ENCODE measurements at regions not wholly inside any gene's neighbourhood (a gene's known extent, or its start where the extent isn't known, plus 50 kb on each side); places are given as distances from the start of the nearest gene placed in this dataset.

- no peaks in the 10 kb centered on the region for H3K4me1 ChIP-seq (ENCODE audit: control insufficient read depth, low read length)
- no peak for TF ChIP-seq EZH2phosphoT487 (IDR thresholded peaks at IDR 0.05; ENCODE audit: borderline replicate concordance, low read length)
- no peak for TF ChIP-seq CTCF (IDR thresholded peaks at IDR 0.05; ENCODE audit: low read depth, low read length, poor library complexity, severe bottlenecking)
- H4K20me1 ChIP-seq (ENCODE audit: control insufficient read depth, insufficient read depth, low read depth, low read length): no peaks in the 10 kb centered on the region
Observed at GRCh38 chr16:66152823-66153393, 213.6 kb upstream of the CDH5 start.

DNA sequence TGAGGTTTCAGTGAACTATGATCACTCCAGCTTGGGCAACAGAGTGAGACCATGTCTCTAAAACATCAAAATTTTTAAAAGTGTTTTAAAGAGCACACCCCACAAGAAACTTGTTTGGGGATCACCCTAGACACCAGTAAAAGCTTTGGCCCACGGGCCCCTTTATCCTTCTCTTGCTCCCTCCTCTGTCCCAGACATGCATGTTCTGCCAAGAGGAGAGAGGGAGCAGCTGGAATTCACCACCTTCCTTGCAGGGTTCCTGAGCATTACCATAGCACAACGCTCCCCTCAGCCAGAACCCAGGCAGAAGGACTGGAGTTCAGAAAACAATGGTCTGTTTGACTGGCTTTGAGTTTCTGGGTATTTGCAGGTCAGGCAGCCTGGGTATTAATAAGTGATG lies 214.3 kb upstream of the CDH5 start:
- H4K20me1 ChIP-seq (ENCODE audit: control insufficient read depth, insufficient read depth, low read depth, low read length): no peaks in the 10 kb centered on the region
- no peaks in the 10 kb centered on the region for H3K4me1 ChIP-seq (ENCODE audit: control insufficient read depth, low read length)
- H3K9me2 ChIP-seq (replicated peaks; ENCODE audit: control insufficient read depth, low read length): no peaks in the 10 kb centered on the region
- no peaks in the 10 kb centered on the region for H3K36me3 ChIP-seq (ENCODE audit: control insufficient read depth, low read length)
- H3K9me3 ChIP-seq (ENCODE audit: control insufficient read depth, insufficient read depth, low read length): no peaks in the 10 kb centered on the region
- no peak overlapping the region for H3K27ac ChIP-seq (ENCODE audit: low read depth, low read length)
- H3F3A ChIP-seq (ENCODE audit: control insufficient read depth, insufficient read depth): no peaks in the 10 kb centered on the region
- no peak overlapping the region for H3K4me3 ChIP-seq (ENCODE audit: low read length)
- TF ChIP-seq EZH2phosphoT487 (IDR thresholded peaks at IDR 0.05; ENCODE audit: borderline replicate concordance, low read length) (no peak), CTCF (IDR thresholded peaks at IDR 0.05; ENCODE audit: low read depth, low read length, poor library complexity, severe bottlenecking) (no peak)
- no peak overlapping the region for H3K4me2 ChIP-seq (ENCODE audit: low read length)
- H3K79me2 ChIP-seq (ENCODE audit: control insufficient read depth, low read length): no peaks in the 10 kb centered on the region
- no peaks in the 10 kb centered on the region for H3K27me3 ChIP-seq (ENCODE audit: control insufficient read depth, low read length)

More at GRCh38 chr16:66152823-66153393, 213.6 kb upstream of the CDH5 start:
- Histone ChIP-seq H3K4me3 (ENCODE audit: low read length) (no peak overlapping the region), H3K79me2 (ENCODE audit: control insufficient read depth, low read length) (no peaks in the 10 kb centered on the region), H3K9me2 (replicated peaks; ENCODE audit: control insufficient read depth, low read length) (no peaks in the 10 kb centered on the region), H3K27ac (ENCODE audit: low read depth, low read length) (no peak overlapping the region), H3F3A (ENCODE audit: control insufficient read depth, insufficient read depth) (no peaks in the 10 kb centered on the region), H3K4me2 (ENCODE audit: low read length) (no peak overlapping the region), H3K36me3 (ENCODE audit: control insufficient read depth, low read length) (no peaks in the 10 kb centered on the region), H3K9me3 (ENCODE audit: control insufficient read depth, insufficient read depth, low read length) (no peaks in the 10 kb centered on the region), H3K27me3 (ENCODE audit: control insufficient read depth, low read length) (no peaks in the 10 kb centered on the region)

DNA sequence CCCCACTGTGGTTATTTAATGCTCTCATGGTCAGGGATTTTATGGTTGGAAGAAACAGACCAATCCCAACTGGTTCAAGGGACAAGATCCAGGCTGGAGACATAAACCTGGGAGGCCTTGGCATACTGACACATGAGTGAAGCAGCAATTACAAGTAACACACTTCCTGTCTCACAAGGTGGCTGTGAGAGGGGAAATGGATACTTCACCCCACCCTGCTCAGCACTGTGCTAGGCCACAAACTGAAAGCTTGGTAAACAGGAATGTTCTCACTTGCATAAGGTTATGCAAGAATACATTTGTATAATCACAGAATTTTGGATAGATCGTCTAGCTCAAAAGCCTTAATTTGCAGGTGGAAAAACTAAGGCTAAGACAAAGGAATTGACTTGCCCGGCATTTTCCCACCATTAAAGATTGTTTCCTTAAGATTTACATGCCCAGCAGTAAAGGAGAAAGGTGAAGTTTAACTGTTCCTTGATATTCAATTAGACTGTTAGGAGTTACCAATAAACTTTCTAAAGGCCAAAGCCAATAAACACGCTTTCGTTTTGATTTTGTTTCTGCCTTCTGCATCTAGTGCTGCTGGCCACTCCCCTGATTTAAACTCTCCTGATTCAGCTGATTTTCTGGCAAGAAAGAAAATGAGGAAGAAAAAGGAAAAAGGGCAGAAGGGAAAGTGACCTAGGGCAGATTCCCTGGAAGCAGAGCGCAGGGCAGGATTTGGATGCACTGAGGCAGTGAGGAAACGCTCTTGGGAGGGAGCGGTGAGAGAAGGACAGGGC lies 215.6 kb upstream of the CDH5 start:
- Histone ChIP-seq H3K9me2 (replicated peaks; ENCODE audit: control insufficient read depth, low read length) (no peaks in the 10 kb centered on the region), H3K4me3 (ENCODE audit: low read length) (no peak overlapping the region), H3K4me1 (ENCODE audit: control insufficient read depth, low read length) (no peaks in the 10 kb centered on the region), H4K20me1 (ENCODE audit: control insufficient read depth, insufficient read depth, low read depth, low read length) (no peaks in the 10 kb centered on the region), H3K36me3 (ENCODE audit: control insufficient read depth, low read length) (no peaks in the 10 kb centered on the region), H3K9me3 (ENCODE audit: control insufficient read depth, insufficient read depth, low read length) (no peaks in the 10 kb centered on the region), H3K4me2 (ENCODE audit: low read length) (no peak overlapping the region), H3K79me2 (ENCODE audit: control insufficient read depth, low read length) (no peaks in the 10 kb centered on the region), H3K27ac (ENCODE audit: low read depth, low read length) (no peak overlapping the region), H3F3A (ENCODE audit: control insufficient read depth, insufficient read depth) (no peaks in the 10 kb centered on the region), H3K27me3 (ENCODE audit: control insufficient read depth, low read length) (no peaks in the 10 kb centered on the region)
- TF ChIP-seq CTCF (IDR thresholded peaks at IDR 0.05; ENCODE audit: low read depth, low read length, poor library complexity, severe bottlenecking) (no peak), EZH2phosphoT487 (IDR thresholded peaks at IDR 0.05; ENCODE audit: borderline replicate concordance, low read length) (no peak)

All from DOHH2 (cell line).